ENCODE measurements at regions not wholly inside any gene's neighbourhood (a gene's known extent, or its start where the extent isn't known, plus 50 kb on each side); places are given as distances from the start of the nearest gene placed in this dataset.

DNA sequence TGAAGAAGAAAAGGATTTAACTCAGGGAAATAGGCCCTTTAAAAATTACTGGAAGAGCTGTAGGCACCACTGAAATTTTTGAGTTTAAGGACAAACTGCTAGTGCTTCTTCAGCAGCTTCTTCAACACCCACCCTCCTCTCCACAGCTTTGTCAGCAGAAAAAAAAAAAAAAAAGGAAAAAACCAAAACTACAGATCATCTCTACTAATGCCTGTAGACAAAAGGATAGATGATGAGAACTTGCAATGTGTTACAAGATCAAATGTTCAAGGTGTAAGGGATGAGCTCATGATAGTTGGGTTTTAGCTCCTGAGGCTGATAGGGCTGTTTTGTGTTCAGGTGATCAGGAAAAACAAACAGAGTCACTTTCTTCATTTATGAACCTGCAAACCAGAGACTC lies 55.2 kb upstream of the PREP start:
- H3K9ac ChIP-seq (ENCODE audit: low read length) = no peak overlapping the region
- H3K36me3 ChIP-seq (replicated peaks in 1 of 2; ENCODE audit: control extremely low read depth in 1 of 2, control insufficient read depth in 1 of 2, extremely low read depth in 1 of 2, insufficient read depth in 2 of 2, low read length in 1 of 2) = no peaks in the 10 kb centered on the region
- H3K27ac Mint-ChIP-seq = no peak overlapping the region
- peaks cover 0 to 7% (median 0%) of the 10 kb centered on the region in 3 donors for H3K9me3 ChIP-seq (ENCODE audit: control extremely low read depth in 1 of 3, control insufficient read depth in 2 of 3, insufficient read depth in 1 of 3, low read length in 2 of 3)
- no peaks in the 10 kb centered on the region for H4K20me1 ChIP-seq (ENCODE audit: control insufficient read depth, insufficient read depth, low read length, poor library complexity, severe bottlenecking)
- peaks cover 4 to 6% of the 10 kb centered on the region in 2 donors for H3K4me1 ChIP-seq (ENCODE audit: control insufficient read depth in 2 of 2, insufficient read depth in 2 of 2, low read length in 2 of 2)
- TF ChIP-seq, protein P1, sequence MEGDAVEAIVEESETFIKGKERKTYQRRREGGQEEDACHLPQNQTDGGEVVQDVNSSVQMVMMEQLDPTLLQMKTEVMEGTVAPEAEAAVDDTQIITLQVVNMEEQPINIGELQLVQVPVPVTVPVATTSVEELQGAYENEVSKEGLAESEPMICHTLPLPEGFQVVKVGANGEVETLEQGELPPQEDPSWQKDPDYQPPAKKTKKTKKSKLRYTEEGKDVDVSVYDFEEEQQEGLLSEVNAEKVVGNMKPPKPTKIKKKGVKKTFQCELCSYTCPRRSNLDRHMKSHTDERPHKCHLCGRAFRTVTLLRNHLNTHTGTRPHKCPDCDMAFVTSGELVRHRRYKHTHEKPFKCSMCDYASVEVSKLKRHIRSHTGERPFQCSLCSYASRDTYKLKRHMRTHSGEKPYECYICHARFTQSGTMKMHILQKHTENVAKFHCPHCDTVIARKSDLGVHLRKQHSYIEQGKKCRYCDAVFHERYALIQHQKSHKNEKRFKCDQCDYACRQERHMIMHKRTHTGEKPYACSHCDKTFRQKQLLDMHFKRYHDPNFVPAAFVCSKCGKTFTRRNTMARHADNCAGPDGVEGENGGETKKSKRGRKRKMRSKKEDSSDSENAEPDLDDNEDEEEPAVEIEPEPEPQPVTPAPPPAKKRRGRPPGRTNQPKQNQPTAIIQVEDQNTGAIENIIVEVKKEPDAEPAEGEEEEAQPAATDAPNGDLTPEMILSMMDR (IDR thresholded peaks at IDR 0.05) = no peak
- TF ChIP-seq EZH2 (IDR thresholded peaks at IDR 0.05; ENCODE audit: borderline replicate concordance, insufficient read depth, low read depth, low read length, poor library complexity, severe bottlenecking) = no peak
- ATAC-seq (ENCODE audit: low read depth) (no peak), DNase-seq (no peak)
- peaks cover 0 to 6% (median 2%) of the 10 kb centered on the region in 4 experiments for H3K27me3 ChIP-seq (replicated peaks in 1 of 4; ENCODE audit: control extremely low read depth in 1 of 4, control insufficient read depth in 3 of 4, insufficient read depth in 4 of 4, low read length in 3 of 4)
- H3K9me3 Mint-ChIP-seq (ENCODE audit: insufficient read depth) = no peaks in the 10 kb centered on the region
- intact Hi-C loops (cut with micrococcal nuclease) = no loop called here
- H3K4me3 Mint-ChIP-seq = no peak overlapping the region
- H3K4me2 ChIP-seq (replicated peaks; ENCODE audit: low read depth, low read length, poor library complexity, severe bottlenecking) = no peak overlapping the region
- peaks cover 11% of the 10 kb centered on the region for H3K27me3 Mint-ChIP-seq
- ChIA-PET CTCF (interaction anchor here (1.1 kb wide), 1 partner anchor 26 kb away, joined by 5 read pairs; no protein-coding TSS in a partner anchor), POLR2A (interaction anchor here (0.7 kb wide), 1 partner anchor 165 kb away, joined by 7 read pairs; no protein-coding TSS in a partner anchor)
- H3K79me2 ChIP-seq (ENCODE audit: control insufficient read depth, insufficient read depth, low read length) = no peaks in the 10 kb centered on the region
- H3K27ac ChIP-seq (ENCODE audit: low read length in 2 of 2) = no peak overlapping the region
- peaks cover 14% of the 10 kb centered on the region for H3K4me1 Mint-ChIP-seq
- H3K4me3 ChIP-seq (ENCODE audit: control extremely low read depth in 1 of 5, extremely low read depth in 1 of 5, insufficient read depth in 1 of 5, low read depth in 2 of 5, low read length in 4 of 5) = no peak overlapping the region
- H2AFZ ChIP-seq (ENCODE audit: insufficient read depth, low read depth, low read length, poor library complexity, severe bottlenecking) = no peak overlapping the region

DNA sequence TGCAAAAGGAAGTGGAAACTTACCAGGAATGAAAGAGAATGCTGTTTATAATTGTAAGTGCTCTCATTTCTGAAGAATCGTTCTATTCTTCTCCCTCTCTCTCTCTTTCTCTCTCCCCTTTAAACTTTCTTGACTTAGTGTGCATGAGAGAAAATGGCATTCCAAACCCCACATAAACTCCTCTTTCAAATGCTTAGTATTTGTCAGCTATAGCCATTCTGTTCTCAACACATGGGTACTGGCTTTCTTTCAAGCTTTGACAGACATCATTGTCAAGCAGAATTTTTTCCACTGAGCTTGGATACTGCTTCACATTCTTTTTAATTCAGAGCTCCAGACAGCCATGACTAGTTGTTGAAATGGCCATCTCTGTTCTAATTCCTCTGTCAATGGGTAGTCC lies 51.1 kb upstream of the PREP start:
- ChIA-PET POLR2A (no interaction called here), CTCF (interaction anchor here (1.2 kb wide), 1 partner anchor 23 kb away, joined by 3 read pairs; no protein-coding TSS in a partner anchor)
- no CpG with 5 or more reads among the region's 1 CpG for WGBS (ENCODE audit: insufficient coverage)

More for the DNA sequence above, 51.1 kb upstream of the PREP start:
- Histone ChIP-seq H3K27me3 (replicated peaks in 1 of 4; ENCODE audit: control extremely low read depth in 1 of 4, control insufficient read depth in 3 of 4, insufficient read depth in 4 of 4, low read length in 3 of 4) (peaks cover 0 to 2% (median under 1%) of the 10 kb centered on the region in 4 experiments), H2AFZ (ENCODE audit: insufficient read depth, low read depth, low read length, poor library complexity, severe bottlenecking) (peak overlapping the region; percentile 62), H3K36me3 (replicated peaks in 1 of 2; ENCODE audit: control extremely low read depth in 1 of 2, control insufficient read depth in 1 of 2, extremely low read depth in 1 of 2, insufficient read depth in 2 of 2, low read length in 1 of 2) (no peaks in the 10 kb centered on the region), H3K4me3 (ENCODE audit: control extremely low read depth in 1 of 5, extremely low read depth in 1 of 5, insufficient read depth in 1 of 5, low read depth in 2 of 5, low read length in 4 of 5) (no peak overlapping the region), H3K9ac (ENCODE audit: low read length) (no peak overlapping the region), H3K4me2 (replicated peaks; ENCODE audit: low read depth, low read length, poor library complexity, severe bottlenecking) (peak overlapping the region; percentile 64), H4K20me1 (ENCODE audit: control insufficient read depth, insufficient read depth, low read length, poor library complexity, severe bottlenecking) (no peaks in the 10 kb centered on the region), H3K27ac (ENCODE audit: low read length in 2 of 2) (no peak overlapping the region), H3K79me2 (ENCODE audit: control insufficient read depth, insufficient read depth, low read length) (no peaks in the 10 kb centered on the region), H3K4me1 (ENCODE audit: control insufficient read depth in 2 of 2, insufficient read depth in 2 of 2, low read length in 2 of 2) (peaks cover 11 to 12% of the 10 kb centered on the region in 2 donors), H3K9me3 (ENCODE audit: control extremely low read depth in 1 of 3, control insufficient read depth in 2 of 3, insufficient read depth in 1 of 3, low read length in 2 of 3) (peaks cover 0 to 4% (median 0%) of the 10 kb centered on the region in 3 donors)
- no peak overlapping the region for H3K27ac Mint-ChIP-seq
- peaks cover 17% of the 10 kb centered on the region for H3K4me1 Mint-ChIP-seq
- H3K9me3 Mint-ChIP-seq (ENCODE audit: insufficient read depth) = no peaks in the 10 kb centered on the region
- peaks cover 3% of the 10 kb centered on the region for H3K27me3 Mint-ChIP-seq
- DNase-seq (no peak), ATAC-seq (ENCODE audit: low read depth) (no peak)
- H3K4me3 Mint-ChIP-seq = peak overlapping the region; percentile 47
- no peak for TF ChIP-seq EZH2 (IDR thresholded peaks at IDR 0.05; ENCODE audit: borderline replicate concordance, insufficient read depth, low read depth, low read length, poor library complexity, severe bottlenecking)
- TF ChIP-seq, protein P1 (IDR thresholded peaks at IDR 0.05) = no peak
- intact Hi-C loops (cut with micrococcal nuclease) = no loop called here
